ENCODE measurements at regions not wholly inside any gene's neighbourhood (a gene's known extent, or its start where the extent isn't known, plus 50 kb on each side); places are given as distances from the start of the nearest gene placed in this dataset.
"Not testable (repeated sequence)": the region's sequence is repeated elsewhere in the genome, so short reads cannot be mapped to it uniquely, and the experiment has no call there.

DNA sequence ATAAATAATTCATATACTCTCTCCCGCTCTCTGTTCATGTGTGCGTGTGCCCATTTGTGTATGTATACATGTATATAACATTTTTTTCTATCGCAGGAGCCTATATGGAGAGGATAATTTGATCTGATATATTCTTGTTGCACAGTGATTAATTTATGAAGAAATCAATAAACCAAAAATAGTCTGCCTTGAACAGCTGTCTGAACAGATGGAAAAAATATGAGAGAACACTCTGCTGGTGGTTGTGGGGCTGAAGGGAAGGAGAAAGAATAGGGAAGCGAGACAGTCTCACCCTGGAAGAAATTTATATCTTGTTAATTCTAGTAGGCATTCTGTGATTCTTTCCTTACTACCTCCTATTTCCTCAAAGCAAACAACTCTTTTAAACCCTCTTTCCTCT, 96.6 kb upstream of the B3GAT2 start:
- no peak for DNase-seq (ENCODE audit: low spot score)

DNA sequence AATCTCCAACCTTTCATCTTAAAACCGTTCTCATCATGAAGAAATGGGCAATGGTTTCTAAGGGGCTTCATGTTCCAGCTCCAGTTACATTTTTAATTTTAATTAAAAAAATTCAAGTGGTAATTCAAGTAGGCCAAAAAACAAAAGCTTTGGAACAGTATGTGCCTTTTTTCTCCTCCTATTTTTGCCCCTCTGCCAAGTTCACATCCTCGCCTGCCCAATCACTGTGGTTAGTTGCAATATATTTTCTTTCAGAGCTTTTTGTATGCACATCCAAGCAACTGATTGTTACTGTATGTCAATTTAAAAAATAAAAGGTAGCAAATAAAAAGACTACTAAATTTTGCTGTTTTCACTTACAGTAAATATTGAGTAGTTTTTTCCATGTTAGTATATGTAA, 99.8 kb upstream of the B3GAT2 start:
- DNase-seq (ENCODE audit: low spot score), result no peak

DNA sequence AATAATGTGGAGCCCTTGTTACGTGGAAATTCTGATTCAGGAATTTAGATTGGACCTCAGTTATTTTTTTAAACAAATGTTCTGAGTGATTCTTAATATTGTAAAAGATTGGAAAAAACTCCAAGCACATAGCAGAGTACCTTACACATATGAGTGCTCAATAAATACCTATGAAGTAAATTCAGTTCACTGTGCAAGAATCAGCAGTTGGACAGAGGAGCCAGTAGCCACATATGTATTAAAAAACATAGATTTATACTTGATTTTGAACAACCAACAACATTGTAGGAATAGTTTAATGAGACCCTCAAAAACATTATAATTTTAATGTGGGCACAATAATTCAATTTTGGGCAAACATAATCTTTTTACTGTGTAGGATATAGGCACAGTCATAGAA, 109.3 kb upstream of the B3GAT2 start:
- DNase-seq (ENCODE audit: low spot score), result no peak

DNA sequence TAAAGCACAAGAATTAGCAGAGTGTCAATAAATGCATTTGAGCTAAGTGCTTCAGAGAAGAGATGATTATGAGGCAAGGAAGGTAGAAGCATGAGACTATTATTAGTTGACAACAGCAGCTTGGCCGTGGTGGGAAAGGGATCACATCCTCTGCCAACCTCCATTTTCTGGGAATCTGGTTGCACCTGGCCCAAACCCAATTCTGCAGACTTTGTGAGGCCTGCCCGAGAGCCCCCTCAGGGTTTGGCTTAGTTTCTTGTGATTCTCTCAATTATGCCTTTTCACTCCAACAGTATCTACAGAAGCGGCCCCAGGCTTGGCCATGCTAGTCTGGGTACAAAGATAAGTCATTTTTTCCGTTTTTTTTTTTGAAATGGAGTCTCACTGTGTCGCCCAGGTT, 111.0 kb upstream of the B3GAT2 start:
- DNase-seq (ENCODE audit: low spot score), result no peak

DNA sequence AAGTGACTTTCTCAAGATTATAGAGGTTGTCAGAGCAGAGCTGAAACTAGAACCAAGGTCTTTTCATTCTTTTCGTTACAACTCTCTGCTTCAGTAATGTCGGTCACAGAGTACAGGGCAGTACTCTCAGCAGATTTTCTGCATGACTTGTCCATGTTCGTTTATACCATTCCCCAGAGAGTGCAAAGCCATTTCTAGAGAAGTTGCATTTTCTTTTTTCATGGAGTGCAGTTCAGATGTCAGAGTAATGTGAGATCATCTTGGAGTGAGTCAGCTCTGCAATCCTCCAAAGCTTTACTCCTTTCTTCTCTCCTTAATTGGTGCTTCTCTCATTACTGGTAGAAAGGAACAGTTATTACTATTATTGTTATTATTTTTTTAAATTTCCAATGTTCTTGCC, 115.6 kb upstream of the B3GAT2 start:
- DNase-seq (ENCODE audit: low spot score), result no peak

DNA sequence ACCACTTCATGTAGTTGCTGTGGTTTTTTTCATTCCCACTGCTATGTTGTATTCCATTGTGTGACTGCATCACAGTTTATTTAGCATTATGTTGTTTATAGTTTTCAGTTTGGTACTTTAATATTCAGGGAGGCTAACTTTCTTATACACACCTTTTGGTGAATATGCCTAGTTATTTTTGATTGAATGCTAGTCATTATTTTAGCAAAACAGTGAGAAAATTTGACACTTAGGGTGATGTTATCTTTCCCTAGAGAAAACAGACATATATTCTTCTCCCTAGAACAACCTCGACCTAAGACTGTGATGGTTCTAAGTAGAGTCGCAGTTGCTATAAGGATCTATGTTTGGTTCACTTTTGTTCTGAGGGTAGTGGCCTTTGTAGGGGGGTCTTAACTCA, 120.8 kb upstream of the B3GAT2 start:
- no peak for DNase-seq (ENCODE audit: low spot score)

DNA sequence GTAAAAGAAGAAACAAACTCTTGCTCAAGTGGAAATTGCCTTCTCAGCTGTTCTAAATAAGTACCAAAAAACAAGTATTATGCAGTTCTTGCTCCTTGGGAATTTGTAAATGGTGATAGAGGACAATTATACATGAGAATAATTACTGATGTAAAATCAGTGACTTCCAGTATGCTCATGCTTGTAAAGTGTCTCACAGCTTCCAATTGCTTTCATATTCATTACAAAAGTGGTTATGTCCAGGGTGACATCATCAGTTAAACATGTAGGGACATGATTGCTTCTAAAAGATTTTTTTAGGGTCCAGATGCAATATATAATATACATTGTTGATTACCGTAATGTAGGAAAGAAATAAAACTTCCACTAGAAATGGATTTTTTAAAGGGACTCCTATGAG, 122.8 kb upstream of the B3GAT2 start:
- no peak for DNase-seq (ENCODE audit: low spot score)

DNA sequence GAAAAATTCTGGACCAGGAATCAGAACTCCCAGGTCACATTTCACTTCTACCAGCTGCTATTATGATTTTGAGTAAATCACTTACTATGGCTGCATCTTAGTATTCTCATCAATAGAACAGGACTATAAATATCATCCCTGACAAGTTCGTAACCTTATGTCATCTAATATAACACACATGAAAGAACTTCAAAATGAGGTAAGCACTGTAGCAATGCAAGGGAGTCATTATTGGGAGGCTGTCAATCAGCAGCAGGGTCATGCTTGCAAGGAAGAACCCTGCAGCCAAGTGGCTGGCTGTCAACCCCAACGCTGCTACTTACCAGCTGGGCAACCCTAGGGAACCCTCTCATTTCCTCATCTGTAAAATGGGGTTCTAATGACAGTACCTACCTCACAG, 123.3 kb upstream of the B3GAT2 start:
- DNase-seq (ENCODE audit: low spot score), result no peak

DNA sequence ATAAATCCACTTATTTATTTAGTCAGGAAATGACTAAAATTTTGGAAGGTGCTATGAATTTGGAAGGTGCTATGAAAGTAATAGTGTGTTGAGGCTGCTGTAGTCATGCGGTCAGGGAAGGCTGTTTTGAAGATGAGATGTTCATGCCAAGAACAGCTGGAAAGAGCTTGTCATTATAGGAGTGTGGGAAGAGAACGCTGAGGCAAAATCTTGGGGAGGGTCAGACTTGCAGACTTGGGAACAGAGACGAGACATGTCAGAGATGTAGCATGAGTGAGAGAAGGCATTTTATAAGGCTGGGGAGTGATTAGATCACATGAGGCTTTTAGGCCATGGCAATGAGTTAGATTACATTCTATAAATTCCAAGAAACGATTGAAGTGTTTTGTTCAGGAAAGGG, 124.0 kb upstream of the B3GAT2 start:
- DNase-seq (ENCODE audit: low spot score), result no peak

DNA sequence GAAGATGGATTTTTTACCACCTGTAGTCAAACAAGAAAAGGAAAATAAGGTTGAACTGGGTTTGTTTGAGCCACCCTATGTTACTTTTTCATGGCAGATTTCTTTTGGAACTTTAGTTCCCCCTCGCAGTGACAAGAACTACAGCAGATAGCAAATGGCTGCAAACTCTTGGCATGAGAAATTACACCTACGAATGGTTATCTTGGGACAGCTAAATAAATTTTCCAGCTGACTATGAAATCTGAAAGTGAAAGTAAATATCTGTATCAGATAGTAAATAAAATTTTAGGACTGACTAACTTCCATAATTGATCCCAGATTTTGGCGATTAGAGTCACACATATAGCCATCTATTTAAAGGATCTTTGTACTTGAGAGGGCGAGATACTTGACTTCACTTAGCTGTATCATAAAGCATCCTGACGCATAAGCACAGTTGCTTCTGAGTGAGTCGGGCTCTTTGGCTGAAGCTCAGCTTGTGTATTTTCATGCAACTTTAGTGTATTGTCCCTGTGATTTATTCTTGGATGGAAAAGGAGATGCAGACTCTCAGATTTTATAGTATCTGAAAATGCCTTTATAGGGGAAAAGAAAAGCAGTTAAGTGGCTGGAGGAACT, 125.3 kb upstream of the B3GAT2 start:
- DNase-seq (ENCODE audit: low spot score), result no peak

DNA sequence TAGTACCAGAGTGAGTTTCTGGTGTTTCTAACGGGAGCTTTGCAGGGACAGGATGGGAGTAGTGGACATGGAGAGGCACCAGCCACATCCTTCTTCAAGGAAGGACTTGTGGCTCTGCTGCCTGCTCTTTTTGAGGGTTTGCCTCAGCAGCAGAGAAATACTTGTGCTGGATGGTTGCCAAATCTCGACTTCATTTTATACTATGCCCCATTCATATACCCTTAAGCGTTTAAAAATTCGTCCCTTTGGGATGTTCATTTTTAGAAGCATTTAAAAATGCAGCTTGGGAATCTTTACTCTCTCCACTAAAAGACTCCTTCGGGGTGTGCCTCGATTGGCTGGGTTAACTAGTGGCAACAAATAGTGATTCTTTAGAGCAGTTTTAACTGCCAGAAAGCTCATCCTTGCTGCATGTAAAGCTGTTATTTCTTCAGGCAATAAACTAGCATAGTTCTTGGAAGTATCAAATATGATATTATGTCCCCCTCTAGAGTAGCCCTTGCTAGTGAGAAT, 126.5 kb upstream of the B3GAT2 start:
- no peak for DNase-seq (ENCODE audit: low spot score)

DNA sequence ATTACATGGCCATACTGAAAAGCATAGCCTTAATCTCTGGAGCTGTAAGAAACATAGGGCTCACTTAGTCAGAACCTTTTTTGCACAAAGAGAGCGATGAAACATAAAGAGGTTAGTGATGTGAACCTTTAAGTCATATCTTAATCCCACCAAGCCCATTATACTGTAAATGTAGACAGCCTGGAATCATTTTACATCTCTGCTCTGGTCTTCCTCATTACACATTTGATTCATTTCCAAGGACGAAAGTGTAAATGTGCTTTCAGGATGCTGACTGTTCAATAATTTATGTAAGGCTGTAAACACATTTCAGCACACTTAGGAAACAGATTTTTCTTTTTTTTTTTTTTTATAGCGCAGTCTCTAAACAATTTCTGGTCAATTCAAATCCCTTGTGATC, 131.3 kb upstream of the B3GAT2 start:
- DNase-seq (ENCODE audit: low spot score), result no peak

DNA sequence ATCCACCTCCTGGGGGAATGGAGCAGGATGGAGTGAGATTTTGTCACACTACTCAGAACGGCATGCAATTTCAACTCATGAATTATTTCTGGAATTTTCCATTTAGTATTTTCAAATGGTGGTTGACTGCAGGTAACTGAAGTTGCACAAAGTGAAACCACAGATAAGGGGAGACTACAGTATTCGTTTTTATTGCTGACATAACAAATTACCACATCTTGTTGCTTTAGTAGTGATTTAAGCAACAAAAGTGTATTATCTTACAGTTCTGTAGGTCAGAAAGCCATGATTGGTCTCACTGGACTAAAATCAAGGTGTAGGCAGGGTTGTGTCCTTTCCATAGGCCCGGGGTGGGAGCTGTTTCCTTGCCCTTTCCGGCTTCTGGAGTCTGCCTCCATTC, 133.4 kb upstream of the B3GAT2 start:
- no peak for DNase-seq (ENCODE audit: low spot score)

DNA sequence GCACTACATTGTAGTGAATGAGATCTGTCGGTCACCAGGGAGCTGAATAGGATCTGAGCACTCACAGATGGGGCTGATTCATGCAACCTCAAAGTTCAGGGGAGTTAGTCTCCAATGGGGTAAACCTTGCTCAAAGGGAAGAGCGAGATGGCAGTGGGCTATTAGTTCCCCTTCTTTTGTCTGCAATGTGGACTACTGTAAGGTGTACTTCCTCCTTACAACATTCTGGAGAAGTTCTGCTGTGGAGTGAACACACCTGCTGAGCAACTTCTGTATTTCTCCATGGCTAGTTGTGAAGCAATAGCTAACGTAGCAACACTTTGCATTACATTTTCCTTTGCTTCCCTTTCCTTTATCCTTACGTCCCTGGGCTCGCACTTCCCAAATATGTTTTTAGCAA, 134.3 kb upstream of the B3GAT2 start:
- DNase-seq (ENCODE audit: low spot score), result no peak

DNA sequence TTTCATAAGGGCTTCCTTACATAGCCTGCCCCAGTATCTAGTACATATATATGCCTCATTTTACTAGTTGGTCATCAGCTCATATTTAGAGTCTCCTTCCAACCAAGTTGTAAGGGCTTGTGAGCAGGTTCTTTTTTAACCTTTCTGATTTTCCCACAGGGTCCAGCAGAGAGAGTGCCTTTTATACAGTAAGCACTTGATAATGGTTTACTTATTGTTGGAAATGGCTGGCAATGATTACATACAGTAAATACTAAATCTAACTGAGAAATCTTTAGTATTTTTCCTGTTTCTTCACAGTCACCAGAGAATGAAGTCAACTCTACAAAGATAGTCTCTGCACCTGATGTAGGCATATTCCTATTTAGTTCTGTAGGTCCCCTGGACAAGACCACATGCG, 135.1 kb upstream of the B3GAT2 start:
- DNase-seq (ENCODE audit: low spot score), result no peak

DNA sequence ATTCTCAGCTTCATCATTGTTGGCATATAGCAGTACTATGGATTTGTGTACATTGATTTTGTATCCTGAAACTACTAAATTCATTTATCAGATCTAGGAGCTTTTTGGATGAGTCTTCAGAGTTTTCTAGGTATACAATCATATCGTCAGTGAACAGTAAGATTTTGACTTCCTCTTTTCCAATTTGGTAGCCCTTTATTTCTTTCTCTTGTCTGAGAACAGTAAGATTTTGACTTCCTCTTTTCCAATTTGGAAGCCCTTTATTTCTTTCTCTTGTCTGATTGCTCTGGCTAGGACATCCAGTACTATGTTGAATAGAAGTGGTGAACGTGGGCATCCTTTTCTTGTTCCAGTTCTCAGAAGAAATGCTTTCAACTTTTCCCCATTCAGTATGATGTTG, 140.4 kb upstream of the B3GAT2 start:
- DNase-seq (ENCODE audit: low spot score), result not testable (repeated sequence)

DNA sequence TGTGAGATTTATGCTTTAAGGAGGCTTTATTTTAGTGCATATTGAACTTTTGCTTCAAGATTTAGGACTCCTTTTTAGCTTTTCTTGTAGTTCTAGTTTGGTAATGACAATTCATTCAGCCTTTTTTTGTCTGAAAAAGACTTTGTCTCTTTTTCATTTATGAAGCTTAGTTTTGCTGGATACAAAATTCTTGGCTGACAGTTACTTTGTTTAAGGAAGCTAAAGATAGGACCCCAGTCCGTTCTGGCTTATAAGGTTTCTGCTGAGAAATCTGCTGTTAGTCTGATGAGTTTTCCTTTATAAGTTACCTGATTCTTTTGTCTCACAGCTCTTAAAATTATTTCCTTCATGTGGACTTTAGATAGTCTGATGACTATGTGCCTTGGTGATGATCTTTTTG, 142.8 kb upstream of the B3GAT2 start:
- no peak for DNase-seq (ENCODE audit: low spot score)

DNA sequence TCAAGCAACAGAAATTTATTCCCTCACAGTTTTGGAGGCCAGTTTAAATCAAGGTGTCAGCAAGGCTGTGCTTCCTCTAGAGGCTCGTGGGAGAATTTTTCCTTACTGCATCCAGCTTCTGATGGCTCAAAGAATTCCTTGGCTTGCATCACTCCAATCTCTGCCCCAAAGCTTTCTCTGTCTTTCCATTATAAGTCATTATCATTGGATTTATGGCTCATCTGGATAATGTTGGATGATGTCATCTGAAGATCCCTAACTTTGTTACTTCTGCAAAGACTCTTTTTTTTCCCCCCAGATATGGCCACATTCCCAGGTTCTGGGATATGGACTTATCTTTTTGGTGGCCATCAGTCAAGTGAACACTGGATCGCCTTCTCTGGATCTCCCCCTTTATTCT, 146.3 kb upstream of the B3GAT2 start:
- no peak for DNase-seq (ENCODE audit: low spot score)

DNA sequence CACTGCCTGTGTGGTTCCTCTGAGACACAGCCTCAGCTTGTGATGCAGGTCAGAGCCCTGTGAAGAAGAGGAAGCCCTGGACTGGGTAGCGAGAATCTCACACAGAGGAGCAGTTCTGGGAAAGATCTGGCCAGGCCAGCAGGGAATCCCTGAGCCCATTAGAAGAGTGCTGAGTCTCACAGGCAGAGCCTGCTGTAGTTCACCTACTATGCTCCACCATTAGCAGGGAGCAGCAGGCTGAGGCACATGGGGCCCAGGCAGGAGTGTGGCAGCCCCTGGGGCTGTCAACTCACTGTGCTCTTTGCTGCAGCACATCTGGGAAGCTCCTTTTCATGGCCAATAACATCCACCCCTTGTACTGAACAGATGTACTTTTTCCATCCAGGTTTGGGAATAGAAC, 146.8 kb upstream of the B3GAT2 start:
- no peak for DNase-seq (ENCODE audit: low spot score)

DNA sequence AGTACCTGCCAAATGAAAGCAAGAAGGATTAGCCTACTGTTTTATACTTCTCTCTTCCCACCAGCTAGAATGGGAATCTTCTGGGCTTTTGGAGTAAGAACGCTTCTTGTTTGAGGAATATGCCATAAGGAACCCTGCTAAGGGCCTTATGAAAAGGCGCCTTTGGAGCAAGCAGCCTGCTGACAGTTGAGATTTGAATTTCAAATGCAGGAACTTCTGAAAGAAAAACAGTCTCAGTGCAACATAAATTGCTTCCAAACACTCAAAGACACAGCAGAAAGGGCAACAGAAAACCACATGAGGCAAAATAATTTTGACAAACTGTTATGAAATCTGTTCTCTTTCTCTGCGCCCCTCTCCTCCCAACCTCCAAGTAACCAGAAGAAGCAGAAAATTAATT, 149.4 kb upstream of the B3GAT2 start:
- no peak for DNase-seq (ENCODE audit: low spot score)

DNA sequence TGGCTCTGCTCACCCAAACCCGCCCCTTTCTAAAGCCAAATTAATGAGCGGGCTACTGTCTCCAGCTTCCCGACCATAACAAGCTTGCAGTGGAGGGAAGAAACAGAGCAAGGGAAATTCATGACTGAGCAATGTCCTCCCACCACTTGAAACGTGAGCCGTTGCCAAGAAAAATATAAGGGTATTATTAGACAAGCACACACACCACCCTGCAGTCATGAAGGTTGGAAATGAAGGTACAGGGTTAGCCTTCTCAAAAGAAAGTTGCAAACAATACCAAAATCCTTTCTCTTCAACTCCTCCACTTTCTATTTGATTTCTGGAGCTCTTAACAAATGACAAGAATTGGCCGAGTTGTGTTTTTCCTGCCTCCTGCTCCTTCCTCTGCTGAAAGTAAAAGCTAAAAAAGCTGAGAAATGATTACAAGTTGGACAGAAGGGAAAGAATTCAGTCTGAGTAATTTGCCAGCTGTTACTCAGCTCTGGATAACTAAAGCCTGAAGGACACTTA, 151.1 kb upstream of the B3GAT2 start:
- no peak for DNase-seq (ENCODE audit: low spot score)

DNA sequence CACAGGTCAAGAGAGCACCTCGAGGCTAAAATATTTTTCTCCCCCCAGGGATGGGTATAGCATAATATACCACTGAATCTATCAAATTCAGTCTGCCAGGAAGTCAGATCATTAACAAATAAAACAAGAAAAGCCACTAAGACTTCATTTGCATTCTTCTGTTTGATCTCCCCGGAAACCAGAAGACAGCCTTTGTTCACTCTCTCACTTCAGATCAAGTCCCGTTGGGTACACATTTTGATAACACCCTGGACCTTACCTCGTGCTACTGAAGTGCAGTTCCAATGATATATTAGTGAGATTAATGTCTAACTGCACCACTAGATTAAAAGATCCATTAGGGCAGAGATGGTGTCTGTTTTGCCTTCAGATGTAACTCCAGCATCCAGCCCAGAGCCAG, 157.7 kb upstream of the B3GAT2 start:
- DNase-seq (ENCODE audit: low spot score), result no peak

DNA sequence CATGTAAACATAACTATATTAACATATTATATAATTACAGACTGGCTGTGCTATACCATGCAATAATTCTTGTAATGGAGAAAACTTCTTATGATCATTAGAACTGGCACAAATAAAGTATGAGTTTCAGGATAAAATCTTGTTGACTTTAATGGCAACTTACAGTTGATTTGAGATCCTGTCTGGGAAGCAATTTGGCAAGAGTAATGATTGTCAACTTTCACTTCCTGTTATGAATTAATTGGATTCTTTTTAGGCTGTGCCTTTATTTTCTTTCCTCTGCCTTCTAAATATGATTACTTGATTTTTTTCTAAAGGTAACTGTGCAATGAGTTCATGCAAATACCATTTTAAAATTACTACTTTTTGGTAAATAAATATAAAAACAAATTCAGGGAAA, 158.1 kb upstream of the B3GAT2 start:
- no peak for DNase-seq (ENCODE audit: low spot score)

DNA sequence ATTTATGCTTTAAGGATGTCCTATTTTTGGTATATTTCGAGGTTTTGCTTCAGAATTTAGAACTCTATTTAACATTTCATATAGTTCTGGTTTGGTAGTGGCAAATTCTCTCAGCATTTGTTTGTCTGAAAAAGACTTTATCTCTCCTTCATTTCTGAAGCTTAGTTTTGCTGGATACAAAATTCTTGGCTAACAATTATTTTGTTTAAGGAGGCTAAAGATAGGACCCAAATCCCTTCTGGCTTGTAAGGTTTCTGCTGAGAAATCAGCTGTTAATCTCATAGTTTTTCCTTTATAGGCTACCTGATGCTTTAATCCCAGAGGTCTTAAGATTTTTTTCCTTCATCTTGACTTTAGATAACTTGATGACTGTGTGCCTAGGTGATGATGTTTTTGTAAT, 162.7 kb upstream of the B3GAT2 start:
- no peak for DNase-seq (ENCODE audit: low spot score)

Data from HT-29 (cell line).